AG09319 (cell line): ENCODE measurements at regions not wholly inside any gene's neighbourhood (a gene's known extent, or its start where the extent isn't known, plus 50 kb on each side); places are given as distances from the start of the nearest gene placed in this dataset.

Source experiments
- DNase-seq: peaks from one replicate; pipeline ENCODE4 v3.0.0-alpha.2; 2010; ENCODE audit warnings: low read depth; ENCODE audit errors: extremely low read depth
- TF ChIP-seq, protein P1 (sequence below): IDR thresholded peaks from 2 replicates; pipeline ENCODE4 v1.5.1; 2011; ENCODE audit warnings: low read depth, mild to moderate bottlenecking, inconsistent platforms, low read length, moderate library complexity

GRCh38 chr16:11487289-11487688, 99.4 kb downstream of the LITAF start:
- DNase-seq: no peak
- TF ChIP-seq, protein P1, sequence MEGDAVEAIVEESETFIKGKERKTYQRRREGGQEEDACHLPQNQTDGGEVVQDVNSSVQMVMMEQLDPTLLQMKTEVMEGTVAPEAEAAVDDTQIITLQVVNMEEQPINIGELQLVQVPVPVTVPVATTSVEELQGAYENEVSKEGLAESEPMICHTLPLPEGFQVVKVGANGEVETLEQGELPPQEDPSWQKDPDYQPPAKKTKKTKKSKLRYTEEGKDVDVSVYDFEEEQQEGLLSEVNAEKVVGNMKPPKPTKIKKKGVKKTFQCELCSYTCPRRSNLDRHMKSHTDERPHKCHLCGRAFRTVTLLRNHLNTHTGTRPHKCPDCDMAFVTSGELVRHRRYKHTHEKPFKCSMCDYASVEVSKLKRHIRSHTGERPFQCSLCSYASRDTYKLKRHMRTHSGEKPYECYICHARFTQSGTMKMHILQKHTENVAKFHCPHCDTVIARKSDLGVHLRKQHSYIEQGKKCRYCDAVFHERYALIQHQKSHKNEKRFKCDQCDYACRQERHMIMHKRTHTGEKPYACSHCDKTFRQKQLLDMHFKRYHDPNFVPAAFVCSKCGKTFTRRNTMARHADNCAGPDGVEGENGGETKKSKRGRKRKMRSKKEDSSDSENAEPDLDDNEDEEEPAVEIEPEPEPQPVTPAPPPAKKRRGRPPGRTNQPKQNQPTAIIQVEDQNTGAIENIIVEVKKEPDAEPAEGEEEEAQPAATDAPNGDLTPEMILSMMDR: no peak

GRCh38 chr16:11488304-11488703, 98.4 kb downstream of the LITAF start:
- DNase-seq: no peak
- TF ChIP-seq, protein P1: no peak

DNA sequence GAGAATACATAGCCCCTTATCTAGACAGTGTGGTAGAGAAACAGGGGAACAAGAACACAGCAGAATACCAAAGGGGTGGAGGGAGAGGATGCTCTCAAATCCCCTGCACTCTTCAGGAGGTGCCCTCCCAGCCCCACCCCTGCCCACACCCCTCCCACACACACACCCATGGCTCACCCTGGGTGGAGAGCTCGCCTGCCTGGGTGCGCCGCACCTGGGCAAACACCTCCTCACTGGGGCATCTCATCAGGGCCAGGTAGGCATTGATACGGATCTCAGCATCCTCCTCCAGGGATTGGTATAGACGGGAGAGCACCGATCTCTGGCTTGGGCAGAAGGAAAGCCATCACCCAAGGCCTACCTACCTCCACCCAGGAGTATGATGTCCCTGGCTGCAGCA, 95.2 kb downstream of the LITAF start:
- DNase-seq: no peak
- TF ChIP-seq, protein P1: no peak

DNA sequence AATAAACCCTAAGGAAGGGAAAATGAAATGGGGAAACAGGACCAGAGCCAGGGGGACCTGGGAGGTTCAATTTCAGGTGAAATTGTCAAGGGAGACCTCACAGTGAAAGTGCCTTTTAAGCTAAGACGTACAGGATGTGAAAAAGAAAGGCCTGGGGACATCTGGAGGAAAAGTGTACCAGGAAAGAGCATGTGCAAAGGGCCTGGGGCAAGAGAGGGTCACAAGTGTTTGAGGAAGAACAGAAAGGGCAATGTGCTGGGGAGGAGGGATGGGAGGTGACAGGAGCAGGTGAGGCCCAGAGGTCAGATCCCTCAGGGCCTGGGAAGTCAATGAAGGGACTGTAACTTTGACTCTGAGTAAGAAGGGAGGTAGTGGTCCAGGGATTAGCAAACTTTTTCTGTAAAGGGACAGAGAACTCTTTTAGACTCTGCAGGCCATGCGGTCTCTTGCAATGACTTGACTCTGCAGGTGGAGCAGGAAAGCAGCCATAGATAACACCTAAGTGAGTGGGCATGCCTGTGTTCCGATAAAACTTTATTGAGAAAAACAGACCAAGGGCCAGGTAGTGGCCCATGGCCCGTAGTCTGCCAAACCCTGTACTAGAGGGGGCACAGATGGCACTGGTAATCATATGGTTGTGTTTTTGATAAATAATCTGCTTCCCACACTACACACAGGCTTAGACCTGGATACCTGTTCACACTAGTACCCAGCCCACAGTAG, 93.8 kb downstream of the LITAF start:
- DNase-seq: no peak
- TF ChIP-seq, protein P1: no peak

- TF ChIP-seq, protein P1: no peak
- no peak for DNase-seq
Observed at GRCh38 chr16:11493531-11493929, 93.2 kb downstream of the LITAF start.

DNA sequence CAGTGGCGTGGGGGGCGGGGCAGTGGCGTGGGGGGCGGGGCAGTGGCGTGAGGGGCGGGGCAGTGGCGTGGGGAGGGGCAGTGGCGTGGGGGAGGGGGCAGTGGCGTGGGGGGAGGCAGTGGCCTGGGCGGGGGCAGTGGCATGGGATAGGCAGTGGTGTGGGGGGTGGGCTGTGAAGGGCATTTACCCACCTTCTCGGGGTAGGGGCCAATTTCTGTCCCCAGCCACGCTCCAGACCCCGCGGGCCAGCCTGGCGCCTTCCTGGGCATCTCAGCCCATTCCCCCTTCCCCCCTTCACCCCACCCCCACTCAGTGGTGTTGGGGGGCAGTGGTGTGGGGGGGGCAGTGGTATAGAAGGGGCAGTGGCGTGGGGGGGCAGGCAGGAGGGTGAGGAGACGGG, 92.7 kb downstream of the LITAF start:
- no peak for DNase-seq
- TF ChIP-seq, protein P1: no peak

GRCh38 chr16:11494433-11494832, 92.3 kb downstream of the LITAF start:
- DNase-seq: no peak
- TF ChIP-seq, protein P1: no peak
